Liver (tissue), 3 donors: ENCODE measurements at regions not wholly inside any gene's neighbourhood (a gene's known extent, or its start where the extent isn't known, plus 50 kb on each side); places are given as distances from the start of the nearest gene placed in this dataset.

Experiments used
- EGR1 ChIP-seq, 2 donors: IDR thresholded peaks; 2 replicates each; pipeline ENCODE4 v1.6.1; 2016 to 2018; ENCODE audit warnings: antibody characterized with exemption in 2 of 2, low read depth in 2 of 2
- GABPA ChIP-seq, 2 donors: IDR thresholded peaks in 1 of 2; conservative IDR thresholded peaks in 1 of 2; 2 replicates each; pipeline ENCODE4 v1.6.1; 2016; ENCODE audit warnings: antibody characterized with exemption in 2 of 2, mild to moderate bottlenecking in 1 of 2, moderate library complexity in 1 of 2
- HNF4G ChIP-seq: IDR thresholded peaks from 2 replicates; pipeline ENCODE4 v1.6.1; 2016; ENCODE audit warnings: antibody characterized with exemption
- RAD21 ChIP-seq, 2 donors: IDR thresholded peaks; 2 replicates each; pipeline ENCODE4 v1.6.1; 2016; ENCODE audit warnings: antibody characterized with exemption in 2 of 2, mild to moderate bottlenecking in 2 of 2
- TAF1 ChIP-seq: conservative IDR thresholded peaks from 2 replicates; pipeline ENCODE4 v1.6.1; 2016; ENCODE audit warnings: antibody characterized with exemption, mild to moderate bottlenecking
- TF ChIP-seq, protein P1 (sequence below): fragments of 150-350 bp; IDR thresholded peaks from 2 replicates; pipeline ENCODE4 v1.5.1; 2017; ENCODE audit warnings: improper control_type of control experiment, low read depth, low read length; ENCODE audit not compliant: missing input control
- TF ChIP-seq, protein P2 (sequence below): IDR thresholded peaks from 2 replicates; pipeline ENCODE4 v1.6.1; 2016; ENCODE audit warnings: antibody characterized with exemption, mild to moderate bottlenecking
- TF ChIP-seq, protein P3 (sequence below): IDR thresholded peaks from 2 replicates; pipeline ENCODE4 v1.6.1; 2016; ENCODE audit warnings: antibody characterized with exemption
- donor health status: healthy.
- donor health status: healthy.

DNA sequence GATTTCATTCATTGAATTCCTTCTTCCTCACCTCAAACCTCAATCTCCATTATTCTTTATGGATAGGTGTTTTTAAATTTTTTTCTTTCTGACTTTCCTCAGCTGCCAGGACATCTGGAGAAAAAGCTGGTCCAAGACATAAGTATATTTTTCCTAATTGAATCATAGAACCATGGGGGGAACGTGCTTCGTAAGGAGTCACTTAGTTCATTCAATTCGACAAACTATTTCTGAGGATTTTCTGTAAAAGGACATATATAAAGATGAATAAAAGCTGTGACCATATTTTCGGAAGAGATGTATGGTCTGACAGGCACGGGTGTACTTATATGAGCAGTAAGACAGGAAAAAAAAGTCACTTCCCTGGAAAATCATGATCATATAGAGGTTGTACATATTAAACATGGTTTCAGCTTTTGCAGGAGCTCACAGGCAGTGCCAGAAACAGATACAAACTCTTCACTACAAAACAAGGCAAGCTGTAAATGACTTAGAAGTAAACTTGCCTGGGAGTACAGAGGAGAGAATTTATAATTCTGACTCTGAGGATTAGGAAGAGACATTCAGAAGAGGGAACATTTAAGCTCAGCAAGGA, 88.2 kb upstream of the EGR2 start:
- TF ChIP-seq EGR1 (IDR thresholded peaks at IDR 0.05; ENCODE audit: low read depth in 2 of 2) (no peak), RAD21 (IDR thresholded peaks at IDR 0.05) (no peak), TAF1 (no peak), HNF4G (no peak), GABPA (IDR thresholded peaks at IDR 0.05 in 1 of 2, conservative IDR thresholded peaks at IDR 0.05 in 1 of 2) (no peak)
- TF ChIP-seq, protein P1, sequence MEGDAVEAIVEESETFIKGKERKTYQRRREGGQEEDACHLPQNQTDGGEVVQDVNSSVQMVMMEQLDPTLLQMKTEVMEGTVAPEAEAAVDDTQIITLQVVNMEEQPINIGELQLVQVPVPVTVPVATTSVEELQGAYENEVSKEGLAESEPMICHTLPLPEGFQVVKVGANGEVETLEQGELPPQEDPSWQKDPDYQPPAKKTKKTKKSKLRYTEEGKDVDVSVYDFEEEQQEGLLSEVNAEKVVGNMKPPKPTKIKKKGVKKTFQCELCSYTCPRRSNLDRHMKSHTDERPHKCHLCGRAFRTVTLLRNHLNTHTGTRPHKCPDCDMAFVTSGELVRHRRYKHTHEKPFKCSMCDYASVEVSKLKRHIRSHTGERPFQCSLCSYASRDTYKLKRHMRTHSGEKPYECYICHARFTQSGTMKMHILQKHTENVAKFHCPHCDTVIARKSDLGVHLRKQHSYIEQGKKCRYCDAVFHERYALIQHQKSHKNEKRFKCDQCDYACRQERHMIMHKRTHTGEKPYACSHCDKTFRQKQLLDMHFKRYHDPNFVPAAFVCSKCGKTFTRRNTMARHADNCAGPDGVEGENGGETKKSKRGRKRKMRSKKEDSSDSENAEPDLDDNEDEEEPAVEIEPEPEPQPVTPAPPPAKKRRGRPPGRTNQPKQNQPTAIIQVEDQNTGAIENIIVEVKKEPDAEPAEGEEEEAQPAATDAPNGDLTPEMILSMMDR: no peak
- TF ChIP-seq, protein P2, sequence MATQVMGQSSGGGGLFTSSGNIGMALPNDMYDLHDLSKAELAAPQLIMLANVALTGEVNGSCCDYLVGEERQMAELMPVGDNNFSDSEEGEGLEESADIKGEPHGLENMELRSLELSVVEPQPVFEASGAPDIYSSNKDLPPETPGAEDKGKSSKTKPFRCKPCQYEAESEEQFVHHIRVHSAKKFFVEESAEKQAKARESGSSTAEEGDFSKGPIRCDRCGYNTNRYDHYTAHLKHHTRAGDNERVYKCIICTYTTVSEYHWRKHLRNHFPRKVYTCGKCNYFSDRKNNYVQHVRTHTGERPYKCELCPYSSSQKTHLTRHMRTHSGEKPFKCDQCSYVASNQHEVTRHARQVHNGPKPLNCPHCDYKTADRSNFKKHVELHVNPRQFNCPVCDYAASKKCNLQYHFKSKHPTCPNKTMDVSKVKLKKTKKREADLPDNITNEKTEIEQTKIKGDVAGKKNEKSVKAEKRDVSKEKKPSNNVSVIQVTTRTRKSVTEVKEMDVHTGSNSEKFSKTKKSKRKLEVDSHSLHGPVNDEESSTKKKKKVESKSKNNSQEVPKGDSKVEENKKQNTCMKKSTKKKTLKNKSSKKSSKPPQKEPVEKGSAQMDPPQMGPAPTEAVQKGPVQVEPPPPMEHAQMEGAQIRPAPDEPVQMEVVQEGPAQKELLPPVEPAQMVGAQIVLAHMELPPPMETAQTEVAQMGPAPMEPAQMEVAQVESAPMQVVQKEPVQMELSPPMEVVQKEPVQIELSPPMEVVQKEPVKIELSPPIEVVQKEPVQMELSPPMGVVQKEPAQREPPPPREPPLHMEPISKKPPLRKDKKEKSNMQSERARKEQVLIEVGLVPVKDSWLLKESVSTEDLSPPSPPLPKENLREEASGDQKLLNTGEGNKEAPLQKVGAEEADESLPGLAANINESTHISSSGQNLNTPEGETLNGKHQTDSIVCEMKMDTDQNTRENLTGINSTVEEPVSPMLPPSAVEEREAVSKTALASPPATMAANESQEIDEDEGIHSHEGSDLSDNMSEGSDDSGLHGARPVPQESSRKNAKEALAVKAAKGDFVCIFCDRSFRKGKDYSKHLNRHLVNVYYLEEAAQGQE: no peak
- TF ChIP-seq, protein P3, sequence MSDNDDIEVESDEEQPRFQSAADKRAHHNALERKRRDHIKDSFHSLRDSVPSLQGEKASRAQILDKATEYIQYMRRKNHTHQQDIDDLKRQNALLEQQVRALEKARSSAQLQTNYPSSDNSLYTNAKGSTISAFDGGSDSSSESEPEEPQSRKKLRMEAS: no peak
